ENCODE measurements at regions not wholly inside any gene's neighbourhood (a gene's known extent, or its start where the extent isn't known, plus 50 kb on each side); places are given as distances from the start of the nearest gene placed in this dataset.

DNA sequence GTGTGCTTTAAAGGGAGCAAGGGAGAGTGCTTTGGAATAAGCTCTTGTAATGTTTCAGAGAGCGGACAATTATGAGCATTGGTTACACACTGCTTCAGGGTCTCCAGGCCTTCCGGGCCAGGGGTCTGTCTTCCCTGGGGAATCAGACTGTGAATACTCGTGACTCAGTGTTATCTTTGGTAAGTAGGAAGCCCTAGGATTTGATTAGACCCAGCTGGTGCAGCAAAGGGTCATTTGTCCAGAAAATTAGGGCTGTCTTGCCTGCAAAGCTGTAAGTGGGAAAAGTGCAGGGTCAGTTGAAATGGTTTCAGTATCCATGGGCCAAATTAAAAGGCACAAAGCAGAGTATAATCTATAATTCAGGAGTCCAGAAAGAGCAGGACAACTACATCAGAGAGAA lies 475.6 kb downstream of the MED13L start:
- Histone ChIP-seq H3K9me3 (ENCODE audit: control insufficient read depth in 4 of 4, insufficient read depth in 3 of 4, low read length in 3 of 4) (no peaks in the 10 kb centered on the region), H3K4me3 (no peak overlapping the region), H3K36me3 (ENCODE audit: control insufficient read depth in 4 of 4, insufficient read depth in 4 of 4, low read length in 4 of 4) (no peaks in the 10 kb centered on the region), H3K27me3 (ENCODE audit: control insufficient read depth in 3 of 3, insufficient read depth in 3 of 3, low read length in 2 of 3) (no peaks in the 10 kb centered on the region), H3K27ac (ENCODE audit: low read depth in 1 of 2, low read length in 1 of 2) (no peak overlapping the region), H3K4me1 (ENCODE audit: control insufficient read depth in 5 of 5, insufficient read depth in 5 of 5, low read length in 5 of 5) (peaks cover 0 to 13% (median 0%) of the 10 kb centered on the region in 5 donors), H3K9ac (ENCODE audit: insufficient read depth in 1 of 2, low read length in 2 of 2) (no peak overlapping the region)
- ATAC-seq (ENCODE audit: insufficient read depth, low FRiP score), result no peak
- WGBS, 2 donors, result 56 to 59% methylated on average over 3 of the region's 3 CpGs
- TF ChIP-seq, protein P1, sequence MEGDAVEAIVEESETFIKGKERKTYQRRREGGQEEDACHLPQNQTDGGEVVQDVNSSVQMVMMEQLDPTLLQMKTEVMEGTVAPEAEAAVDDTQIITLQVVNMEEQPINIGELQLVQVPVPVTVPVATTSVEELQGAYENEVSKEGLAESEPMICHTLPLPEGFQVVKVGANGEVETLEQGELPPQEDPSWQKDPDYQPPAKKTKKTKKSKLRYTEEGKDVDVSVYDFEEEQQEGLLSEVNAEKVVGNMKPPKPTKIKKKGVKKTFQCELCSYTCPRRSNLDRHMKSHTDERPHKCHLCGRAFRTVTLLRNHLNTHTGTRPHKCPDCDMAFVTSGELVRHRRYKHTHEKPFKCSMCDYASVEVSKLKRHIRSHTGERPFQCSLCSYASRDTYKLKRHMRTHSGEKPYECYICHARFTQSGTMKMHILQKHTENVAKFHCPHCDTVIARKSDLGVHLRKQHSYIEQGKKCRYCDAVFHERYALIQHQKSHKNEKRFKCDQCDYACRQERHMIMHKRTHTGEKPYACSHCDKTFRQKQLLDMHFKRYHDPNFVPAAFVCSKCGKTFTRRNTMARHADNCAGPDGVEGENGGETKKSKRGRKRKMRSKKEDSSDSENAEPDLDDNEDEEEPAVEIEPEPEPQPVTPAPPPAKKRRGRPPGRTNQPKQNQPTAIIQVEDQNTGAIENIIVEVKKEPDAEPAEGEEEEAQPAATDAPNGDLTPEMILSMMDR (IDR thresholded peaks at IDR 0.05; ENCODE audit: control extremely low read depth, extremely low read depth), result no peak
- peak in 2 of 3 donors; percentile 39 to 57 for DNase-seq

DNA sequence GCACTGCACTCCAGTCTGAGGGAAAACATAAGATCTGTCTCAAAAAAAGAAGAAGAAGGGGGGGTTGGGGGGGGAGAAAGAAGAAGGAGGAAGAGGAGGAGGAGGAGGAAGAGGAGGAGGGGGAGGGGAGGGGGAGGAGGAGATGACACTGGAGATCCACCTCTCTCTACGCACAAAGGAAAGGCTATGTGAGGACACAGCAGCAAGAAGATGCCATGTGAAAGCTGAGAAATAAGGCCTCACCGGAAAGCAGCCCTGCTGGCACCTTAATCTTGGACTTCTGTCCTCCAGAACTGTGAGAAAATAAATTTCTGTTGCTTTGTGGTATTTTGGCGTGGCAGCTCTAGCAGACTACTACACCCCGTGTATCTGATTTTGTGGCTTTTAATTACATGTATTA lies 477.9 kb downstream of the MED13L start:
- DNase-seq, result no peak
- WGBS, 2 donors, result 87 to 94% methylated on average over 4 of the region's 4 CpGs
- ATAC-seq (ENCODE audit: insufficient read depth, low FRiP score), result no peak
- Histone ChIP-seq H3K36me3 (ENCODE audit: control insufficient read depth in 4 of 4, insufficient read depth in 4 of 4, low read length in 4 of 4) (no peaks in the 10 kb centered on the region), H3K4me1 (ENCODE audit: control insufficient read depth in 5 of 5, insufficient read depth in 5 of 5, low read length in 5 of 5) (peaks cover 0 to 13% (median 0%) of the 10 kb centered on the region in 5 donors), H3K27me3 (ENCODE audit: control insufficient read depth in 3 of 3, insufficient read depth in 3 of 3, low read length in 2 of 3) (no peaks in the 10 kb centered on the region), H3K27ac (ENCODE audit: low read depth in 1 of 2, low read length in 1 of 2) (no peak overlapping the region), H3K9ac (ENCODE audit: insufficient read depth in 1 of 2, low read length in 2 of 2) (no peak overlapping the region), H3K9me3 (ENCODE audit: control insufficient read depth in 4 of 4, insufficient read depth in 3 of 4, low read length in 3 of 4) (no peaks in the 10 kb centered on the region), H3K4me3 (no peak overlapping the region)
- TF ChIP-seq, protein P1 (IDR thresholded peaks at IDR 0.05; ENCODE audit: control extremely low read depth, extremely low read depth), result no peak

DNA sequence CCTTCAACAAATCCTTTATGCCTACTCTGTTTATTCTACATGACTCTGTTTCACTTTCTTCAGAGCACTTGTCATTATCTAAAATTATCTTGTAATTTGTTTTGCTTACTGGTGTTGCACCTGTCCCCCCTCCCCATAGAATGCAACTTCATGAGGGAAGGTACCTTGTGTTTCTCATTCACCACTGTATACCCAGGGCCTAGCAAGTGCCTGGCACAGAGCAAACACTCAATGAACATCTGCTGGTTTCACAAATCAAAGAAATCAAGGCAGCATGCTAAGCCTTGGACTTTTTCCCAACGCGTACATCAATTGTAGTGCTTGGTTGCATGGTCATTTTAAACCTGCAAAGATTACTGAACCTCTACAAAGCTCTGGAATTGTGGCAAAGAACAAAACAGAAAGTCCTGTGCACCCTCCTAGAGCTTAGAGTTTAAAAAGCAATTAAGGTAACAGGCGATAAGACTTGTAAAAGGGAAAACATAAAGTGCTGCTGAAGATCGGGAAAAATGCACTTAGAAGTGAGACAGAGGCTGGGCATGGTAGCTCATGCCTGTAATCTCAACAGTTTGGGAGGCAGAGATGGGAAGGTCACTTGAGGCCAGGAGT lies 479.1 kb downstream of the MED13L start:
- no peak overlapping the region for H3K27ac ChIP-seq (ENCODE audit: low read depth in 1 of 2, low read length in 1 of 2)
- DNase-seq, result no peak
- ATAC-seq (ENCODE audit: insufficient read depth, low FRiP score), result no peak
- WGBS, 2 donors, result 84 to 92% methylated on average over 4 of the region's 4 CpGs
- no peak overlapping the region for H3K9ac ChIP-seq (ENCODE audit: insufficient read depth in 1 of 2, low read length in 2 of 2)
- no peaks in the 10 kb centered on the region for H3K36me3 ChIP-seq (ENCODE audit: control insufficient read depth in 4 of 4, insufficient read depth in 4 of 4, low read length in 4 of 4)
- TF ChIP-seq, protein P1 (IDR thresholded peaks at IDR 0.05; ENCODE audit: control extremely low read depth, extremely low read depth), result no peak
- H3K27me3 ChIP-seq (ENCODE audit: control insufficient read depth in 3 of 3, insufficient read depth in 3 of 3, low read length in 2 of 3), result no peaks in the 10 kb centered on the region
- peaks cover 0 to 13% (median 0%) of the 10 kb centered on the region in 5 donors for H3K4me1 ChIP-seq (ENCODE audit: control insufficient read depth in 5 of 5, insufficient read depth in 5 of 5, low read length in 5 of 5)
- H3K9me3 ChIP-seq (ENCODE audit: control insufficient read depth in 4 of 4, insufficient read depth in 3 of 4, low read length in 3 of 4), result peaks cover 0 to 2% (median 0%) of the 10 kb centered on the region in 4 donors
- no peak overlapping the region for H3K4me3 ChIP-seq

DNA sequence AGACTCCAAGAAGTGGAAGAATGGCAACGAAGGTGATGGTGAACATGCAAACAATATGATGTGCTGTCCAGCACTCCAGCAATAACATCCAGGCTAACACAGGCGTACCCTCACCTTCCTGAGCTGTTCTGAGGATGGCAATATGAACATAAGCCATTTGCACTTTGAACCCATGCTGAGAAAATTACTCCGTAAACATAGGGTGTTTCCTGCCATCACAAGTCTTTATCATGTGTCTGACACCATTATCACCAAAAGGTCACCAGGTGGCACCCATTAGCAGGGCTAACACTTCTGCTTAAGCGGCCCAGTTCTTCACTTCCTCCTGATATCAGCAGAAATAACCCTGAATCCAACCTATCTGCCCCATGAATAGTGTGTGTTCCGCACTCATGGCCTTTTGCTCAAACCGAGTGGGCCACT lies 482.8 kb downstream of the MED13L start:
- ATAC-seq (ENCODE audit: insufficient read depth, low FRiP score) (no peak), DNase-seq (no peak)
- Histone ChIP-seq H3K9me3 (ENCODE audit: control insufficient read depth in 4 of 4, insufficient read depth in 3 of 4, low read length in 3 of 4) (peaks cover 0 to 2% (median 0%) of the 10 kb centered on the region in 4 donors), H3K36me3 (ENCODE audit: control insufficient read depth in 4 of 4, insufficient read depth in 4 of 4, low read length in 4 of 4) (no peaks in the 10 kb centered on the region), H3K4me3 (no peak overlapping the region), H3K9ac (ENCODE audit: insufficient read depth in 1 of 2, low read length in 2 of 2) (no peak overlapping the region), H3K27ac (ENCODE audit: low read depth in 1 of 2, low read length in 1 of 2) (no peak overlapping the region), H3K4me1 (ENCODE audit: control insufficient read depth in 5 of 5, insufficient read depth in 5 of 5, low read length in 5 of 5) (no peaks in the 10 kb centered on the region), H3K27me3 (ENCODE audit: control insufficient read depth in 3 of 3, insufficient read depth in 3 of 3, low read length in 2 of 3) (no peaks in the 10 kb centered on the region)
- TF ChIP-seq, protein P1 (IDR thresholded peaks at IDR 0.05; ENCODE audit: control extremely low read depth, extremely low read depth), result no peak
- WGBS, 2 donors, result 74 to 78% methylated on average over 6 of the region's 6 CpGs
